ENCODE measurements at regions not wholly inside any gene's neighbourhood (a gene's known extent, or its start where the extent isn't known, plus 50 kb on each side); places are given as distances from the start of the nearest gene placed in this dataset.

GRCh38 chr3:7865611-7866010 is 636.0 kb upstream of the LMCD1 start:
- dilution Hi-C loops (cut with HindIII; ENCODE audit: low sequenced_read_pairs, unreplicated experiment) (no loop called here), in situ Hi-C loops (cut with MboI; ENCODE audit: low sequenced_read_pairs) (no loop called here), intact Hi-C loops (cut with micrococcal nuclease) (no loop called here)
- H4K20me1 ChIP-seq (ENCODE audit: insufficient read depth, low read length), result no peaks in the 10 kb centered on the region
- H3K9ac ChIP-seq (ENCODE audit: low read depth, low read length), result no peak overlapping the region
- DNase-seq (no peak), ATAC-seq (ENCODE audit: low read depth) (no peak)
- H3K4me1 ChIP-seq (ENCODE audit: control insufficient read depth, insufficient read depth, low read length), result no peaks in the 10 kb centered on the region
- H4K5ac ChIP-seq (ENCODE audit: low read depth, low read length), result no peak overlapping the region
- no peak overlapping the region for H4K91ac ChIP-seq (ENCODE audit: insufficient read depth, low read depth, low read length)
- CTCF ChIA-PET, result no interaction called here
- BruUV-seq (replicated peaks), result no TSS peak
- whole genome bisulfite sequencing, 2 experiments (ENCODE audit: extremely low coverage in 2 of 2, insufficient read length in 1 of 2), result no CpG with 5 or more reads among the region's 4 CpGs
- no peaks in the 10 kb centered on the region for H3K36me3 ChIP-seq (ENCODE audit: control insufficient read depth, insufficient read depth, low read length)
- H3K9me1 ChIP-seq (ENCODE audit: insufficient read depth, low read length), result no peaks in the 10 kb centered on the region
- H3K4me3 ChIP-seq (ENCODE audit: insufficient read depth, low read depth, low read length), result no peak overlapping the region
- H3K23ac ChIP-seq (ENCODE audit: low read depth, low read length), result no peak overlapping the region
- no peaks in the 10 kb centered on the region for H3K79me1 ChIP-seq (ENCODE audit: low read depth in 1 of 2, low read length in 2 of 2)
- no peak overlapping the region for H2BK120ac ChIP-seq (ENCODE audit: low read depth, low read length)
- no peak overlapping the region for H2BK5ac ChIP-seq (ENCODE audit: low read depth, low read length, poor library complexity, severe bottlenecking)
- H2BK20ac ChIP-seq (ENCODE audit: low read depth, low read length), result no peak overlapping the region
- no peak overlapping the region for H2AK5ac ChIP-seq (ENCODE audit: low read depth, low read length)
- no peak overlapping the region for H4K8ac ChIP-seq (ENCODE audit: low read depth in 2 of 2, low read length in 2 of 2)
- no peak overlapping the region for H3K4me2 ChIP-seq (ENCODE audit: low read depth, low read length)
- POLR2A ChIA-PET (ENCODE audit: unreplicated experiment), result no interaction called here
- H3K27ac ChIP-seq (ENCODE audit: insufficient read depth, low read length), result no peak overlapping the region
- H2AK9ac ChIP-seq (replicated peaks; ENCODE audit: low read depth, low read length, poor library complexity), result no peak overlapping the region
- H3K18ac ChIP-seq (ENCODE audit: low read depth, low read length), result no peak overlapping the region
- H2BK15ac ChIP-seq (ENCODE audit: low read depth, low read length), result no peak overlapping the region
- H2AFZ ChIP-seq (replicated peaks; ENCODE audit: low read length, poor library complexity), result no peak overlapping the region
- no peak overlapping the region for H3K56ac ChIP-seq (ENCODE audit: extremely low read depth, insufficient read depth, low read length)
- H3K27me3 ChIP-seq (ENCODE audit: control insufficient read depth, insufficient read depth, low read length), result no peaks in the 10 kb centered on the region
- no peak overlapping the region for H3K4ac ChIP-seq (ENCODE audit: low read depth, low read length)
- TF ChIP-seq, protein P1, sequence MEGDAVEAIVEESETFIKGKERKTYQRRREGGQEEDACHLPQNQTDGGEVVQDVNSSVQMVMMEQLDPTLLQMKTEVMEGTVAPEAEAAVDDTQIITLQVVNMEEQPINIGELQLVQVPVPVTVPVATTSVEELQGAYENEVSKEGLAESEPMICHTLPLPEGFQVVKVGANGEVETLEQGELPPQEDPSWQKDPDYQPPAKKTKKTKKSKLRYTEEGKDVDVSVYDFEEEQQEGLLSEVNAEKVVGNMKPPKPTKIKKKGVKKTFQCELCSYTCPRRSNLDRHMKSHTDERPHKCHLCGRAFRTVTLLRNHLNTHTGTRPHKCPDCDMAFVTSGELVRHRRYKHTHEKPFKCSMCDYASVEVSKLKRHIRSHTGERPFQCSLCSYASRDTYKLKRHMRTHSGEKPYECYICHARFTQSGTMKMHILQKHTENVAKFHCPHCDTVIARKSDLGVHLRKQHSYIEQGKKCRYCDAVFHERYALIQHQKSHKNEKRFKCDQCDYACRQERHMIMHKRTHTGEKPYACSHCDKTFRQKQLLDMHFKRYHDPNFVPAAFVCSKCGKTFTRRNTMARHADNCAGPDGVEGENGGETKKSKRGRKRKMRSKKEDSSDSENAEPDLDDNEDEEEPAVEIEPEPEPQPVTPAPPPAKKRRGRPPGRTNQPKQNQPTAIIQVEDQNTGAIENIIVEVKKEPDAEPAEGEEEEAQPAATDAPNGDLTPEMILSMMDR (conservative IDR thresholded peaks at IDR 0.05; ENCODE audit: low read depth, low read length), result no peak
- no peak for TF ChIP-seq USF2 (IDR thresholded peaks at IDR 0.05; ENCODE audit: low read depth, low read length)
- TF ChIP-seq CEBPB (IDR thresholded peaks at IDR 0.05; ENCODE audit: low read depth, low read length), result no peak
- TF ChIP-seq POLR2A (IDR thresholded peaks at IDR 0.05; ENCODE audit: low read depth, low read length), result no peak
- TF ChIP-seq FOS (IDR thresholded peaks at IDR 0.05; ENCODE audit: low read depth, low read length), result no peak
- no peak for TF ChIP-seq BHLHE40 (IDR thresholded peaks at IDR 0.05; ENCODE audit: low read depth, low read length)
- no peak for TF ChIP-seq RFX5 (IDR thresholded peaks at IDR 0.05; ENCODE audit: low read depth, low read length)
- TF ChIP-seq RCOR1 (IDR thresholded peaks at IDR 0.05; ENCODE audit: insufficient replicate concordance, low read length), result no peak
- no peak for TF ChIP-seq SMC3 (IDR thresholded peaks at IDR 0.05; ENCODE audit: low read depth, low read length)
- TF ChIP-seq MXI1 (IDR thresholded peaks at IDR 0.05; ENCODE audit: borderline replicate concordance, low read depth, low read length), result no peak
- TF ChIP-seq MAFK (IDR thresholded peaks at IDR 0.05; ENCODE audit: low read depth, low read length), result no peak
- no peak overlapping the region for H3K14ac ChIP-seq (replicated peaks; ENCODE audit: low read depth, low read length)
- peaks cover 2% of the 10 kb centered on the region for H3K9me3 ChIP-seq (ENCODE audit: control insufficient read depth, insufficient read depth, low read length)

Data from IMR-90 (cell line).